SK-N-SH treated with all-trans-retinoic acid at 6 μM for 48 hours (cell line): ENCODE measurements at regions not wholly inside any gene's neighbourhood (a gene's known extent, or its start where the extent isn't known, plus 50 kb on each side); places are given as distances from the start of the nearest gene placed in this dataset.

Experiments
- ATAC-seq: fragments of 200-7000 bp; cut with Tn5 transposase; 3 replicates; pipeline ENCODE4 v1.9.1; 2020; ENCODE audit warnings: mild to moderate bottlenecking, moderate library complexity
- ARNTL ChIP-seq: fragments of 450-650 bp; formaldehyde crosslinking; IDR thresholded peaks from 2 replicates; pipeline ENCODE4 v1.5.0; 2020; ENCODE audit warnings: low read depth, mild to moderate bottlenecking, moderate library complexity, borderline replicate concordance
- CREB5 ChIP-seq: fragments of 250-450 bp; sonication (Bioruptor Pico); IDR thresholded peaks from 2 replicates; pipeline ENCODE4 v1.5.1; 2020; ENCODE audit warnings: low read depth, mild to moderate bottlenecking, moderate library complexity
- CSDC2 ChIP-seq: fragments of 250-450 bp; sonication (Bioruptor Pico); IDR thresholded peaks from 2 replicates; pipeline ENCODE4 v1.5.0; 2020; ENCODE audit warnings: mild to moderate bottlenecking, moderate library complexity
- ESRRG ChIP-seq: fragments of 250-450 bp; sonication (Bioruptor Pico); IDR thresholded peaks from 2 replicates; pipeline ENCODE4 v1.6.1; 2021; ENCODE audit warnings: mild to moderate bottlenecking
- ISL1 ChIP-seq: fragments of 250-450 bp; sonication (Bioruptor Pico); IDR thresholded peaks from 2 replicates; pipeline ENCODE4 v2.1.2; 2022; ENCODE audit warnings: mild to moderate bottlenecking, moderate library complexity
- OSR1 ChIP-seq: fragments of 250-450 bp; sonication (Bioruptor Pico); IDR thresholded peaks from 2 replicates; pipeline ENCODE4 v1.8.0; 2022; ENCODE audit warnings: moderate library complexity, mild to moderate bottlenecking, inconsistent platforms
- PPARA ChIP-seq: fragments of 250-450 bp; sonication (Bioruptor Pico); IDR thresholded peaks from 2 replicates; pipeline ENCODE4 v1.5.0; 2020; ENCODE audit warnings: mild to moderate bottlenecking, borderline replicate concordance
- RARB ChIP-seq: fragments of 250-450 bp; sonication (Bioruptor Pico); IDR thresholded peaks from 2 replicates; pipeline ENCODE4 v1.8.0; 2021; ENCODE audit warnings: mild to moderate bottlenecking, moderate library complexity
- SNAI2 ChIP-seq: fragments of 250-450 bp; sonication (Bioruptor Pico); IDR thresholded peaks from 2 replicates; pipeline ENCODE4 v1.5.0; 2020; ENCODE audit warnings: mild to moderate bottlenecking, moderate library complexity
- TOX ChIP-seq: fragments of 250-450 bp; sonication (Bioruptor Pico); IDR thresholded peaks from 2 replicates; pipeline ENCODE4 v1.8.0; 2021; ENCODE audit warnings: mild to moderate bottlenecking, moderate library complexity, borderline replicate concordance
- ZFP30 ChIP-seq: fragments of 450-650 bp; formaldehyde crosslinking; IDR thresholded peaks from 2 replicates; pipeline ENCODE4 v1.5.0; 2022; ENCODE audit warnings: mild to moderate bottlenecking, moderate library complexity
- ZNF565 ChIP-seq: fragments of 450-650 bp; formaldehyde crosslinking; conservative IDR thresholded peaks from 2 replicates; pipeline ENCODE4 v1.5.0; 2020; ENCODE audit warnings: low read depth, mild to moderate bottlenecking, moderate library complexity
- ZNF70 ChIP-seq: fragments of 450-650 bp; formaldehyde crosslinking; IDR thresholded peaks from 2 replicates; pipeline ENCODE4 v1.5.0; 2020; ENCODE audit warnings: mild to moderate bottlenecking, moderate library complexity
- ZNF8 ChIP-seq: fragments of 450-650 bp; formaldehyde crosslinking; IDR thresholded peaks from 2 replicates; pipeline ENCODE4 v1.5.0; 2020; ENCODE audit warnings: mild to moderate bottlenecking, moderate library complexity
- TF ChIP-seq, protein P1 (sequence below): fragments of 250-450 bp; sonication (Bioruptor Pico); IDR thresholded peaks from 2 replicates; pipeline ENCODE4 v1.5.1; 2021; ENCODE audit warnings: mild to moderate bottlenecking, moderate library complexity
- TF ChIP-seq, protein P2 (sequence below): fragments of 250-450 bp; sonication (Bioruptor Pico); IDR thresholded peaks from 2 replicates; pipeline ENCODE4 v1.5.0; 2020; ENCODE audit warnings: mild to moderate bottlenecking, moderate library complexity
- TF ChIP-seq, protein P3 (sequence below): fragments of 250-450 bp; sonication (Bioruptor Pico); IDR thresholded peaks from 2 replicates; pipeline ENCODE4 v1.8.0; 2021; ENCODE audit warnings: low read depth, mild to moderate bottlenecking, moderate library complexity, borderline replicate concordance

GRCh38 chr3:78287085-78287484 is 1247.2 kb downstream of the ROBO2 start:
- ATAC-seq: no peak
- TF ChIP-seq ISL1 (CRISPR knock-in tag): 0 out of 2 replicates have a peak, but pooled peaks have one; percentile 34
- TF ChIP-seq, protein P1, sequence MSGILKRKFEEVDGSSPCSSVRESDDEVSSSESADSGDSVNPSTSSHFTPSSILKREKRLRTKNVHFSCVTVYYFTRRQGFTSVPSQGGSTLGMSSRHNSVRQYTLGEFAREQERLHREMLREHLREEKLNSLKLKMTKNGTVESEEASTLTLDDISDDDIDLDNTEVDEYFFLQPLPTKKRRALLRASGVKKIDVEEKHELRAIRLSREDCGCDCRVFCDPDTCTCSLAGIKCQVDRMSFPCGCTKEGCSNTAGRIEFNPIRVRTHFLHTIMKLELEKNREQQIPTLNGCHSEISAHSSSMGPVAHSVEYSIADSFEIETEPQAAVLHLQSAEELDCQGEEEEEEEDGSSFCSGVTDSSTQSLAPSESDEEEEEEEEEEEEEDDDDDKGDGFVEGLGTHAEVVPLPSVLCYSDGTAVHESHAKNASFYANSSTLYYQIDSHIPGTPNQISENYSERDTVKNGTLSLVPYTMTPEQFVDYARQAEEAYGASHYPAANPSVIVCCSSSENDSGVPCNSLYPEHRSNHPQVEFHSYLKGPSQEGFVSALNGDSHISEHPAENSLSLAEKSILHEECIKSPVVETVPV (CRISPR knock-in tag): no peak

DNA sequence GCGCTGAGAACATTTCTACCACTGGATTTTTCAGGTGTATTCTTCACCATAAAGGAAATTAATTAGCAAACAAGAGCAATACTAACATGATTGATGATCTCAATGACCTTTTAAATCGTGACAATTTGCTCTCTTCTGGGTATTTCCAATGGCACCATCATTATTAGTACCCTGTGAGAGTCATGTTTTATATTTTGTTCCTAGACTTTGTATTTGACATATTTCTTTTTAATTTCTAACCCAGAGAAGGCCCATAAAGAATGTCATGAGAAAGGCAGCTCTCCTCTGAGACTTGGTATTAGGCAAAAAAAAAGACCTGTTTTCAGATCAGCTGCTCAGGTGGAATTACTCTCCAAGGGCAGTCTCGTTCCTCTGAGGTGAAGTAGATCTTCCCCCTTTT is 1253.4 kb downstream of the ROBO2 start:
- no peak for ATAC-seq
- TF ChIP-seq ZNF70 (no peak), ESRRG (CRISPR knock-in tag) (no peak), ARNTL (CRISPR knock-in tag) (no peak), CSDC2 (no peak), PPARA (CRISPR knock-in tag) (no peak), TOX (CRISPR knock-in tag) (no peak), CREB5 (no peak), OSR1 (CRISPR knock-in tag) (no peak), ZFP30 (CRISPR knock-in tag) (no peak), ZNF565 (CRISPR knock-in tag) (no peak), ZNF8 (CRISPR knock-in tag) (no peak), SNAI2 (no peak)
- TF ChIP-seq, protein P2, sequence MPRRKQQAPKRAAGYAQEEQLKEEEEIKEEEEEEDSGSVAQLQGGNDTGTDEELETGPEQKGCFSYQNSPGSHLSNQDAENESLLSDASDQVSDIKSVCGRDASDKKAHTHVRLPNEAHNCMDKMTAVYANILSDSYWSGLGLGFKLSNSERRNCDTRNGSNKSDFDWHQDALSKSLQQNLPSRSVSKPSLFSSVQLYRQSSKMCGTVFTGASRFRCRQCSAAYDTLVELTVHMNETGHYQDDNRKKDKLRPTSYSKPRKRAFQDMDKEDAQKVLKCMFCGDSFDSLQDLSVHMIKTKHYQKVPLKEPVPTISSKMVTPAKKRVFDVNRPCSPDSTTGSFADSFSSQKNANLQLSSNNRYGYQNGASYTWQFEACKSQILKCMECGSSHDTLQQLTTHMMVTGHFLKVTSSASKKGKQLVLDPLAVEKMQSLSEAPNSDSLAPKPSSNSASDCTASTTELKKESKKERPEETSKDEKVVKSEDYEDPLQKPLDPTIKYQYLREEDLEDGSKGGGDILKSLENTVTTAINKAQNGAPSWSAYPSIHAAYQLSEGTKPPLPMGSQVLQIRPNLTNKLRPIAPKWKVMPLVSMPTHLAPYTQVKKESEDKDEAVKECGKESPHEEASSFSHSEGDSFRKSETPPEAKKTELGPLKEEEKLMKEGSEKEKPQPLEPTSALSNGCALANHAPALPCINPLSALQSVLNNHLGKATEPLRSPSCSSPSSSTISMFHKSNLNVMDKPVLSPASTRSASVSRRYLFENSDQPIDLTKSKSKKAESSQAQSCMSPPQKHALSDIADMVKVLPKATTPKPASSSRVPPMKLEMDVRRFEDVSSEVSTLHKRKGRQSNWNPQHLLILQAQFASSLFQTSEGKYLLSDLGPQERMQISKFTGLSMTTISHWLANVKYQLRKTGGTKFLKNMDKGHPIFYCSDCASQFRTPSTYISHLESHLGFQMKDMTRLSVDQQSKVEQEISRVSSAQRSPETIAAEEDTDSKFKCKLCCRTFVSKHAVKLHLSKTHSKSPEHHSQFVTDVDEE (CRISPR knock-in tag): no peak
- TF ChIP-seq, protein P1 (CRISPR knock-in tag): no peak
- TF ChIP-seq, protein P3, sequence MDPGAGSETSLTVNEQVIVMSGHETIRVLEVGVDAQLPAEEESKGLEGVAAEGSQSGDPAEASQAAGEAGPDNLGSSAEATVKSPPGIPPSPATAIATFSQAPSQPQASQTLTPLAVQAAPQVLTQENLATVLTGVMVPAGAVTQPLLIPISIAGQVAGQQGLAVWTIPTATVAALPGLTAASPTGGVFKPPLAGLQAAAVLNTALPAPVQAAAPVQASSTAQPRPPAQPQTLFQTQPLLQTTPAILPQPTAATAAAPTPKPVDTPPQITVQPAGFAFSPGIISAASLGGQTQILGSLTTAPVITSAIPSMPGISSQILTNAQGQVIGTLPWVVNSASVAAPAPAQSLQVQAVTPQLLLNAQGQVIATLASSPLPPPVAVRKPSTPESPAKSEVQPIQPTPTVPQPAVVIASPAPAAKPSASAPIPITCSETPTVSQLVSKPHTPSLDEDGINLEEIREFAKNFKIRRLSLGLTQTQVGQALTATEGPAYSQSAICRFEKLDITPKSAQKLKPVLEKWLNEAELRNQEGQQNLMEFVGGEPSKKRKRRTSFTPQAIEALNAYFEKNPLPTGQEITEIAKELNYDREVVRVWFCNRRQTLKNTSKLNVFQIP (CRISPR knock-in tag): no peak
- TF ChIP-seq, all 23 proteins: peak for 0

DNA sequence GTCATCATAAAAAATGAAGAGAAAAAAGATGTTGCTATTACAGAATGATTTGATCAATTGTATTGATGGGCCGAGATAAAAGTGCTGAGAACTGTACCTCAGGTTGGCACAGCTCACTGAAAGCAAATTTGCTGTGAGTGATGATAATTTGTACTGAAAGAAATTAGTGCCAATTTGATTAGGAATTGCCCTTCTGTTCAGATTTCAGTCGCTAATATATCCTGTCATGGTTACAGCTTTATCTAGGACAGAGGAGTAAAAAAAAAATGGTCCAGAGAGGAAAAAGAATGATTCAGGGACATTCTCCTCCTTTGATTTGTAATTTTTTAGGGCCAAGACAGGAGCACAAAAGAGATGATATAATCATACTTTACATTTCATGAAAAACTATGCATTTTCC is 1264.2 kb downstream of the ROBO2 start:
- no peak for ATAC-seq
- TF ChIP-seq ISL1 (CRISPR knock-in tag) (0 out of 2 replicates have a peak, but pooled peaks have one; percentile 22), RARB (CRISPR knock-in tag) (no peak)
- TF ChIP-seq, protein P2 (CRISPR knock-in tag): peak; percentile 38; the same call in 1 of the 2 replicates
